ENCODE measurements at regions not wholly inside any gene's neighbourhood (a gene's known extent, or its start where the extent isn't known, plus 50 kb on each side); places are given as distances from the start of the nearest gene placed in this dataset.
"Not testable (repeated sequence)": the region's sequence is repeated elsewhere in the genome, so short reads cannot be mapped to it uniquely, and the experiment has no call there.

DNA sequence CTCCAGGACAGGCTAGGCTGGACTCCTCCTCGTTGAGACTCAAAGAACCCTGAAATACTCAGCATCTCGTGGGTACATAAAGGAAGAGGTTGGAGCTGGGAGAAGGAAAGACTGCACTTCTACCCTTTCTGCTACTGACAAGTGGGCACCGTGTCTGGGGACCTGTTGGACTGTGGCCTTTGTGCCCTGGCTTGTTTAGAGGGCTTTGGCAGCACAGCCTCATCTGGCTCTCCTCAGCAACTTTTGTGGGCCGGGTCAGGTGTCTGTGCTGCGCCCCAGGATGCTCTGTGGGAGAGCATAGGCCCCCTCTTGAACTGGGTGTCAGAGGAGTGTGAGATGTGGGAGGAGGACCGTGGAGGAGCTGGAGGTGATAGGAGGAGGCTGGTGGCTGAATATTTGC, 142.4 kb downstream of the FCRL5 start:
- no peak for DNase-seq (ENCODE audit: low read depth)

DNA sequence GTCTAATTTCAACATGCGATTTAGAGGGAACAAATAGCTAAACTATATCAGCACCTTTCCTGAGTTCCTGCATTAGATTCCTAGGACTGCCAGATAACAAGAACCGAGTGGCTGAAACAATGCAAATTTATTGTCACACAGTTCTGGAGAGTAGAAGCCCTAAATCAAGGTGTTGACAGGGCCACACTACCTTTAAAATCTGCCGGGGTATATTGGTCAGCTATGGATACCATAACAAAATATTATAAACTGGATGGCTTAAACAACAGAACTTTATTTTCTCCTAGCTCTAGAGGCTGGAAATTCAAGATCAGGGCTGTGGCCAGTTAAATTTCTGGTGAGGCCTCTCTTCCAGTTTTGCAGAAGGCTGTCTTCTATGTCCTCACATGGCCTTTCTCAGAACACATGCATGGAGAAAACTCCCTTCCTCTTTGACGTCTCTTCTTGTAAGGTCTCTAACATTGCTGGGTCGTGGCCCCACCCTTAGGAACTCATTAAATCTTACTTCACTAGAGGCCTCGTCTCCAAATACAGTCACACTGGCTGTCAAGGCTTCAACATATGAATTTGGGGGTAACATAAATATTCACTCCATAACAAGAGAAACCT, 144.3 kb downstream of the FCRL5 start:
- DNase-seq (ENCODE audit: low read depth) = no peak

DNA sequence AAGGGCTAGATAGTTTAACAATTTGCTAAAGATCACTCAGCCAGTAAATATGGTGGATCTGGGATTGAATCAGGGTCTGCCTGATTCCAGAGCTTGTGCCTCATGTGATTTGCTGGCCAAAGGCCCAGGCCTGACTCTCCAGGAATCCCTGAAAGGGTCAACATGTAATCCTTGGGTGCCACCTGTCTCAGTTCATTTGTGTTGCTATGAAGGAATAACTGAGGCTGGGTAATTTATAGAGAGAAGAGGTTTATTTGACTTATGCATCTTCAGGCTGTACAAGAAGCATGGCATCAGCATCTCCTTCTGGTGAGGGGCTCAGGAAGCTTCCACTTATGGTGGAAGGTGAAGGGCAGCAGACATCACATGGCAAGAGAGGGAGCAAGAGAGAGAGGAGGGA, 144.9 kb downstream of the FCRL5 start:
- DNase-seq (ENCODE audit: low read depth) = no peak

DNA sequence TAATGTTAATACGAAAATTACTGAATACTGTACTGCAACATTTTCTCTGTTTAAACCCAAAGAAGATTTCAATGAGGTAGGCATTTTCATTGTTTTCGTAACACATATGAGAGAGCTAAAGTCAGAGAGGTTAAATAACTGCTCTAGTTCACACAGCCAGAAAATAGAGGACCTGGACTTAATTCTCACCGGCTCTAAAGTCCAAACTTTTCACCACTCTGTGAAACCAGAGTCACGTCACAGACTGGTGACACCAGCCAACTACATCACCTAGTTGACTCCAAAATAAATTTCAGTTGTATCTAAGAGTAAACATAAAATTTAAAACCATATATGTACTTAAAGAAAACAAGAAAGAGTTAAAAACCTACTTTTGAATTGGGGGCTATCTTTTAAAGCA, 146.7 kb downstream of the FCRL5 start:
- DNase-seq (ENCODE audit: low read depth) = no peak

DNA sequence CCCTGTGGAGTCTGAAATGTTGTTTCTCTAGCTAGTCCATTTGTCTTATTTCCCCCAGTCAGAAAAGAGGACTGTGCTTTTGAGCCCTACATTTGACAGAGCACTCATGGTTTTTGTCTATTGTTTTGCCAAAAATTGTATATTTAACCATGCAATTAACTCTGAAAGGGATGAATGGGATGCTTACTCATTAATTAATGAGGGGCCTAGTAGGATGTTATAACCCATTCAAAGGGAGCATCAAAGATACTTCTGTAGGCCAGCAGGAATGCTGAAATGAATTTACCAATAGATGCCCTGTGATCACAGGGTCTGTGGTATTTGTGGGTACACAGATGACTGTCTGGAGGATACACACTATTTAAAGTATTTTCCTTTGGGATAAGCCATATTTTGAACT, 147.7 kb downstream of the FCRL5 start:
- no peak for DNase-seq (ENCODE audit: low read depth)

DNA sequence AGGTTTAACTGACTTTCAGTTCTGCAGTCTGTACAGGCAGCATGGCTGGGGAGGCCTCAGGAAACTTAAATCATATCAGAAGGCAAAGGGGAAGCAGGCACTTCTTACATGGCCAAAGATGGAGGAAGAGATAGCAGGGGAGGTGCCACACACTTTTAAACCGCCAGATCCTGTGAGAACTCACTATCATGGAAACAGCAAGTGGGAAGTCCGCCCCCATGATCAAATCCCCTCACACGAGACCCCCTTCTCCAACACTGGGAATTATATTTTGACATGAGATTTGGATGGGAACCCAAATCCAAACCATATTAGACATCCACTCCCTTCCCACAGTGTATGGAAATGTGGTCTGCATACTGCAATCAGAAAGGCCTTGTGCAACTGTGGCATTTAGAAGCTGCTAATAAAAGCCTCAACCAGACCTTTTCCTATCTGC, 148.2 kb downstream of the FCRL5 start:
- DNase-seq (ENCODE audit: low read depth) = no peak

DNA sequence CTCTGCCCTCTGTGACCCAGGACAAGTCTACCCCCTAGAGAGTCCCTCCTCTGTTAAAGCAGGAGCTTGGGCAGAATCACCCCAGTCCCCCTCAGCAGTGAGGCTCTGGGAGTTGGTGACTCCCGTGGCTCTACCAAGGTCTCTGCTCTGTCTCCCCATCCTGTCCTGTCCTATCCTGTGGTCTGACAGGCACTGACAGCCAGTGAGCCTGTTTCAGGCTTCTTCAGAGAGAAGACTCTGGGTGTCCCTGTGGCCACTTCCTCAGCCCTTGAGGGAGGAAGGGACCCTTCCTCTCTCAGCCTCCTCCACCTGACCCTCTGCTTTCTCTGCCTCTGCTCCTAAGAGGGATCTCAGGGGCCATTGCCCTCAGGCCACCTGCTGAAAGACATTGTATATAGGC, 148.7 kb downstream of the FCRL5 start:
- no peak for DNase-seq (ENCODE audit: low read depth)

DNA sequence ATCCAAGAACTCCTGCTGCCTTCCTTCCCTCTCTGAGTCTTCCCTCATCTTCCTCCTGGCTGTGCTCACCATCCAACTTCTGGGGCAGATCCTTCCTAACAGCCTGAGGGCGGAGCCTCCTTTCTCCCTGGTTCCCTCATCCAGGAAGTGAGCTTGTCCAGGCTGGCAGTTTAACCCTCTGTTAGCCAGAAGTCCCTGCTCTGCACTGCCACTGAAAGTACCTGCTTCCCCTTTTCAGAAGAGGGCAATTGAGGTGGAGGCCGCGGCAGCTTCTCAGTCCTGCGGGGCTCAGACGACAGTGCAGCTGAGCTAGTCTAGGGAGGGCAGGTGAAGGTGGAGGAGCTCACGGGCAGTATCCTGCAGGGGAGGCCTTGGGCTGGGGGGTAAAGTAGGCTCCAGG, 149.1 kb downstream of the FCRL5 start:
- DNase-seq (ENCODE audit: low read depth) = no peak

DNA sequence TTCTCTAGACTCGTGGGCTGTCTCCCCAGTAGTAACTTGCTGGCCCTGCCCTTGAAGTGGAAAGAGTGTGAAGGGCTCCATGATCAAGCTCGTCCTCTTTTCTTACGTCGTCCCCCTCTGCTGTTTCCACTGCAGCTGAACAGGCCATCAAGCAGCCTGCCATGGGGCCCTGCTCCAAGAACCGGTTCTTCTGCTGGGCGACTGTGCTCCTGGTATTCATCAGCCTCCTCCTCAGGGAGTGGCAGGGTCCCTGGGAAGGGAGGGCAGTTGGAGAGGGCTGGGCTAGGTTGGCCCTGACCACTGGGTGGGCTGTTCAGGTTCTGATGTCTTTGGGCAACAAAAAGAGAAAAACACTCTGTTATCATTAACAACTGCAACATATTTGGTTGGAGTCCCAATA, 151.5 kb downstream of the FCRL5 start:
- no peak for DNase-seq (ENCODE audit: low read depth)

DNA sequence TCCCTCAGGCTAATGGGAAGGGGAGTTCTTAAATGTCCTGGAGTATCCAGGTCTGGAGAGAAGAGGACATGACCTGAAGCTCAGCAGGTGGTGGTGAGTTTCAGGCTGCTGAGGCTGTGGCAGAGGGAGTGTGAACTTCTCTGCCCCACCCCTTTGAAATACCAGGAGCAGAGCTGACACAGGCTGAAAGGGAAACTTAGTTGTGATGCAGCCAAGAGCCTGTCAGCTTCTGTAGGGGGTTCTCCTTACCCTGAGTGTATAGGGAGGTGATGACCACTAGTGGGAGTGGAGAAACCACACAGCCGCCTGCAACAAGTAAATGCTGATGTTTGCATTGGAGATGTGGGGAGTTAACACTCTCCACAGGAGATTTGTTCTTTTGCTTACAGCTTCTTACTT, 152.3 kb downstream of the FCRL5 start:
- no peak for DNase-seq (ENCODE audit: low read depth)

DNA sequence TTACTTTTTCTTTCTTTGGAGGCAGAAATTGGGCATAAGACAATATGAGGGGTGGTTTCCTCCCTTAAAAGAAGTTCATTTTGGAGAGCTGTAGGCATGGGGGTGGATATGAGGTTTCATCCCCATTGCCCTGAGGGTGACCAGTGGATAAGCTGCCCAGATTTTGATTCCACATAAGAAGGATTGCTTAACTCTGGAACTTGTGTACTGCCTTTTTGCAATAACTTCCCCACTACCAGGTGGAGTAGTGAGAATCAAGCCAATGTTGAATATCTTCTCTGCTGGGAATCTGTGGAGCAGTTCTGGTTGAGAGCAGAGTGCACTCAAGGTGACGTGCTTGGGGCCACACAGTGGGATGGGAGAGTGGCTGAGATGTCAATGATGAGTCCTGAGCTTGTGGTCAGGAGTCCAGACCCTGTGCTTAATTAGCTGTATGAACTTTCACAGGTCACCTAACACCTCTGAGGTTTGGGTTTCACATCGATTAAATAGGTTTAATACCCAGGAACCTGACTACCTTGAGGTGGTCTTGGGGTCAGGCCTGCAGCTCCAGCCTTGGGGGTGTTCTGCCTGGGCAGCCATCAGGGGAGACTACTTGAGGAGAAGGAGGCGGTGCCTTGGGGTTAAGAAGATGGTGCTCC, 152.9 kb downstream of the FCRL5 start:
- DNase-seq (ENCODE audit: low read depth) = no peak

DNA sequence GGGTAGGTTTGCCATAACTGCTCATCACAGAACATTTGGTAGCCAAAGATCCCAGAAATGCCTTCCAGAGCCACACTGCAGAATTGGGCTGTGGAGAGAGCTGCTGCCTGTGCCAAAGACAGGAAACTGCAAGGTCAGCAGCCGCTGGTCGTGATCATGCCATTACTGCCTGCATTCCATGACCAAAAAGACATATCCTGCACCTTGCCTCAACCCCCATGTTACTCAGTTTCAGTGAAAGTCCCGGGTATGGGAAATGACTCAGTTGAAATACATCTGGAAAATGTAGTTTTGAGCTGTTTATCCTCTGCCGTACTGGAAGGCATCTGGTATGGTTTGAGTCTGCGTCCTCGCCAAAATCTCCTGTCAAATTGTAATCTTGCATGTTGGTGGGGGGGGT, 161.7 kb downstream of the FCRL5 start:
- no peak for DNase-seq (ENCODE audit: low read depth)

DNA sequence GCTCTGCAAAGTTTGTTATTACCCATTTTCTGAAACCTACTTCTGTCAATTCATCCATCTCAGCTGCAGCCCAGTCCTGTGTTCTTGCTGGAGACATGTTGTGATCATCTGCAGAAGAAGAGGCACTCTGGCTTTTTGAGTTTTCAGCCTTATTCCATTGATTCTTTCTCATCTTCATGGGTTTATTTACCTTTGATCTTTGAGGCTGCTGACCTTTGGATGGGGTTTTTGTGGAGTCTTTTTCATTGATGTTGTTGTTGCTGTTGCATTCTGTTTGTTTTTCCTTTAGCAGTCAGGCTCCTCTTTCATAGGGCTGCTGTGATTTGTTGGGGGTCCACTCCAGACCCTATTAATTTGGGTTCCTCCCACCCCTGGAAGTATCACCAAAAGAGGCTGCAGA, 164.3 kb downstream of the FCRL5 start:
- no peak for DNase-seq (ENCODE audit: low read depth)

DNA sequence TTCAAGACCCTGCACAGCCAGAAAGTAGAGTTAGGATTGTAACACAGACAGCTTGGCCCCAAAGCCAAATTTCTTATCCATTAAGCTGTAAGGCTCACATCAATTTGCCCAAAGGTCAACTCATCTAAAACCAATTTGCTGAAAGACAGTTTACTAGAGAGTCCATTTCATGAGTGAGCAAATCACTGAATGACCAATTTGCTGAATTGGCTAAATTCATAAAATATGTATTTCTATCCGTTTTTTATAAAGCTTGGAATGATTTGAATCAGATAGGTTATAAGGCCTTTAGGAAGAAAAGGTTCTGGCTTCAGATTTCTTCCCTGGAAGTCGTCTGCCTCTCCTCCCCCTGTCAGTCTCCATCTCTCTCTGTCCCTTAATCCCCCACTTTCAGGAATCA, 168.1 kb downstream of the FCRL5 start:
- DNase-seq (ENCODE audit: low read depth) = no peak

DNA sequence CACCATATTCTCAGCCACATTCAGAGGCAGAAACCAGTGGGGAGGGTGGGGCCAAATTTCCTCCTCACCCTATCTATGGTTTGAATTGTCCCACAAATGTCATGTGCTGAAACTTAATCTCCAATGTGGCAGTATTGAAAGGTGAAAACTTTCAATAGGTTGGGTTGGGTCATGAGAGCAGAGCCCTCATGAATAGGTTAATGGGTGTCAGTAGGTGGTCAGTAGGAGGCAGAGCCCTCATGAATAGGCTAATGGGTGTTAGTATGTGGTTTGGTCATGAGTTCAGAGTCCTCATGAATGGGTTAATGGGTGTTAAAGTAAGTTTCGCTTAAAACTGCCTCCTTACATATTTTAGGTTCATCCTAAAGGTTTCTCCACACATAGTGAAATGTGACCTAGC, 170.0 kb downstream of the FCRL5 start:
- DNase-seq (ENCODE audit: low read depth) = no peak

DNA sequence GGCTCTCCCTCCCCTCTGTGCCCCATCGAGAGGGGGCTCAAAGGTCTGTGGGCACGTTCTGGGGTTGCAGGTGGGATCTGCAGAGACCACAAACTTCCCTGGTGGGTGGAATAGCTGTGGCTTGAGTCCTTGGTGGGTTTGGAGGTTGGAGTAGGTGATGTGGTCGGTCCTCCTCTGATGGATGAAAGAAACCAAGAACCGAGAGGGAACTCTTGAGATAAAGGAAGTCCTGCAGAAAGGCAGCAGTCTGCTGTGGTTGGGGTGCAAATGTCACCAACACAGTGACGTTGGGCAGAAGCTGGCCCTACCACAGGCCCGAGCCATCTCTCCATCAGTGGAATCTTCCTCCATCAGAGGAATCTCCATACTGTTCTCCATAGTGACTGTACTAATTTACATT, 171.8 kb downstream of the FCRL5 start:
- DNase-seq (ENCODE audit: low read depth) = no peak

DNA sequence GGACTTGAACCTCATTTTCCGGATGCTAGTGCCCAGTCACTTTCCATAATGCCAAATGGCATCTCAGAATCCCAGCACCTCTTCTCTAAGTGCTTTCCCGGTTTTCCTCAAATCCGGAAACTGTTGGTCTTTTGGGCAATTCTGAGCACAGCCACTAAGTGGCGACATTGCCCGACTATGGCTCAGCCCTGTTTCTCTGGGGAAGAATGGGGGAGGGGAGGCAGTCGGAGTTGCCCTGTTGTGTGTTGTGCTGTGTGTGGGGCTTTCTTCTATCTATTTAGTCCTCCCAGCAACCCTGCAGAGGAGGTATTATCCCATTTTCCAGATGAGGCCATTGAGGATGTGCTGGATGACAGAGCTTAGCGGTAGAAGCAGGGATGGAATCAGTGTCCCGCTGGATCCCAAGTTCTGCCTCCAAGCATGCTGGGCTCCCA, 175.0 kb downstream of the FCRL5 start:
- not testable (repeated sequence) for DNase-seq (ENCODE audit: low read depth)

DNA sequence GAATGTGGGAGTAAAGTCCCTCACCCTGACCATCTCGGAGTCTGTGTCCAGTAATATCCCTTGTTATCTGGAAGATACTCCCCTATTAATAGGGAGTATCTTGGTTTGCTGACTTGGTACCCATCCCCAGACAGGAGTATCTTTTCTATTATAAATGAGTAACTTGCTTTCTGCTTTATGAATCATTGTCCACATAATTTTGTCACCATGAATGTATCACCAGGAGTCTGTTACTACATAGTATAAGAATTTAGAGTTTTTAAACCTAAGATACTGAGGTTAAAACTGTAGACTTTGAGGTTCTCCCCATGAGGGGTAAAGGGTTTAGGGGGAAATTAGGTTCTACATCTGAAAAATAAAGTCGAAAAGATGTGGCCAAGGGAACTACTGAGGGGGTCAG, 175.6 kb downstream of the FCRL5 start:
- no peak for DNase-seq (ENCODE audit: low read depth)

DNA sequence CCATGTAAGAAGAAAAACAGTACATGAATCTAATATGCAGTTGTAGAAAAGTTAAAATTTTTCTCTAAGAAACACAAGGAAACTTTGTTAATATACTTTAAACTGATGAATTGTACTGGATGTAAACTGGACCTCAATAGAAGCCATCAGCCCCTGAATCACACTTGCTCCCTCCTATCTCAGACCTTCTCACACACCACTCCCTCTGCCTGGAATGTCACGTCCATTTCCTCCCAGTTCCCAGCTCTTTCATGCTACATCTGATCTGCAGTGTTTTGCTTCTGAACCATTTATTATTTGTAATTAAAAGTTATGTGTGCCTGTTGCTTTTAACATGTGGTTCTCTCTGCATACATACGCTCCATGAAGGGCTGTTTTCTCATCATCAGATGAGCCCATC, 180.0 kb downstream of the FCRL5 start:
- DNase-seq (ENCODE audit: low read depth) = not testable (repeated sequence)

DNA sequence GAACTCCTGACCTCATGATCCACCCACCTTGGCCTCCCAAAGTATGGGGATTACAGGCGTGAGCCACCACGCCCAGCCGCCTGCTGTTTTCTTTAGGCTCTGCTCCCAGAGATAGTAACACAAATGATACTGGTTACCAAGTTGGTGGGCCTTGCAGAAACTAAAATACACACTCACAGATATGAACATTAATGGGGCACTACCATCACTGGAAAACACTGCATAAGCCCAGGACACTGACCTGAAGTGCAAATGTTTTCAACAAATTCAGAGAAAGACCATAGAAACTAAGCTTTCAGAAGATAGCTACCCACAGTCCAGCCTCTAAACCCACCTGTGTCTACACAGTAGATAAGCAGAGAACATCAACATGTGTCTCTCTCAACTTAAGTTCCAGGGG, 180.5 kb downstream of the FCRL5 start:
- DNase-seq (ENCODE audit: low read depth) = no peak

DNA sequence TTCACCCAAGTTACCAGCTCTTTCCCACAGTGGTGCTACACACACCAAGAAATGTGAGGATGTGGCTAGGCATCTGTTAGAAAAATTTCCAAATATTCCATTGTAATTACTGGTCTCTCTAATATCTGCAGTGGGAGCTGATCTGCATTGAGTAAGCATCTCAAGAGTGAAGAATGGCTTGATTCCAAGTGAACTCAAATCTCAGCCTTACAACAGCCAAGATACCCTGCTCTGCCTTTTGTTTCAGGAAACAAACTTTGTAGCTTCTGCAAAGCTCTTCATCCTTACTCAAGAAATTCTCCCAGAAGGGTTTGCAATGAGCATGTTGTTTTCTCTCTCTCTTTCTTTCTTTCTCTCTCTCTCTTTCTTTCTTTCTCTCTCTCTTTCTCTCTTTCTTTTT, 181.1 kb downstream of the FCRL5 start:
- no peak for DNase-seq (ENCODE audit: low read depth)

DNA sequence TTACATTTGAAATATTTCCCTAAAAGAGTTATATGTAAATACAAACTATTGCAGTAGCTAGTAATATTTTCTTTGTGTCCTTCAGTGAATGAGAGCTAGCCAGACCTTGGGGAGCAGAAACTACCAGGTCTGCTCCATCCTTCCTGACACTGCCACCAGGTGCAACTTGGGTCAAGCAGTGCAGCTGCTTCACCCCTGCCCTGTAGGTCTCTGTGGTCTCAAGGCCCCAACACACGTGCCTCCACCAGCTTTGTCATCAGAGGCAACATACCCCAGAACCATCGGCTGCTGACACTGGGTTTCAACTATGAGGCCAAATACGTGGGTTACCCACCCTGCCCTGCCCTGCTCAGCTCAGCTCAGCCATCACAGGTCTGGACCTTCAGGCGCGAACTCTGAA, 181.6 kb downstream of the FCRL5 start:
- no peak for DNase-seq (ENCODE audit: low read depth)

DNA sequence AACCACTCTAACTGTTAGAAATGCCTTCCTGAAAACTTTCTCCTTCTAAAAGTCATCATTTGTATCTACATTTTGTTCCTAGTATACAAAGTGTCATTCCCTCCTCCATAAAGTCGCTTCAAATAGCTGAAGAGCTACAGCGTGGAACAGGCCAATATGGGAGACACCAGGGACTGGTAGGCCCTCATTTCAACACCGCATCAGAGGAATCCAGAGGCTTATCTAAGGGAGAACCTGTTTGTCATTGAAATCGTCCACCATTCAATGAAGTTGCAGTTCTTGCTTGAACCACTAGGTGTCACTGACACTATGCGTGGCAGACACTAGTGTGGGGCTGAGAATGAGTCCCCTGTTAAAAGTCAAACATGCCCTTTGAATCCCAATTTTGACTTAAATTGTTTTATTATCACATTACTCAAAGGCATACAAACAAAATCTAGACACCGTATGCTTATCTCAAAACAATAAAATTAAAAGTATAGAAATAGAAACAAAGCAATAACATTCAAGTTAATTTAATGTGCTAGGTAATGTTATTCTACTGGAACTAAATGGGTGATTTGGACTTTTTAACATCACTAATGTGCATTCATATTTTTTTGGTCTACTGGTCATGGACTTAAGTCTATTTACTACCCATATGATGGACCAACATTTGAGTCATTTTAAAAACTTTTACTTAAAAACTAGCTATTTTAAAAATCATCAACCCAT, 182.3 kb downstream of the FCRL5 start:
- DNase-seq (ENCODE audit: low read depth) = peak; percentile 8

DNA sequence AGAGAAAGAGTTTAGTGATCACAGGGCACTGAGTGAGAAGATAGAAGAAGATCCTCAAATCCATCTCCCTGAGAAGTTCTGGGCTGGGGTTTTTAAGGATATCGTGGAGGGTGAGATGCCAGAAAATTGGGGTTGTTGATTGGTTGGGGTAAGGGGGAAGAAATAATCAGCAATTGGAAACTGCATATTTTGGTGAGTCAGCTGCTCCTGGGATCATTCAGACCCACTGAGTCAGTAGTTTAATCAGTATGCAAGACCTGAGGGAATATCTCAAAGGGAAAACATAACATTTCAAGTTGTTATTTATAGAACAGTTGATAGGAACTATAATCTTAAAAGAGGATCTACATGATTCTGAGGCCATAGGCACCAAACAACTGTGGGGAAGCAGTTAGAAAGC, 183.4 kb downstream of the FCRL5 start:
- DNase-seq (ENCODE audit: low read depth) = not testable (repeated sequence)
